ENCODE measurements at regions not wholly inside any gene's neighbourhood (a gene's known extent, or its start where the extent isn't known, plus 50 kb on each side); places are given as distances from the start of the nearest gene placed in this dataset.

GRCh38 chr11:71124127-71124526 is 128.2 kb downstream of the SHANK2 start:
- no peak for TF ChIP-seq CTCF (IDR thresholded peaks at IDR 0.05 in 8 of 11, conservative IDR thresholded peaks at IDR 0.05 in 3 of 11)
- TF ChIP-seq POLR2AphosphoS5 (IDR thresholded peaks at IDR 0.05), result no peak
- TF ChIP-seq POLR2A (IDR thresholded peaks at IDR 0.05), result no peak
